Left kidney (tissue), 1 donor: ENCODE measurements at regions not wholly inside any gene's neighbourhood (a gene's known extent, or its start where the extent isn't known, plus 50 kb on each side); places are given as distances from the start of the nearest gene placed in this dataset.

Experiments
- DNase-seq: peaks from one replicate; pipeline ENCODE4 v3.0.0-alpha.2; 2013

DNA sequence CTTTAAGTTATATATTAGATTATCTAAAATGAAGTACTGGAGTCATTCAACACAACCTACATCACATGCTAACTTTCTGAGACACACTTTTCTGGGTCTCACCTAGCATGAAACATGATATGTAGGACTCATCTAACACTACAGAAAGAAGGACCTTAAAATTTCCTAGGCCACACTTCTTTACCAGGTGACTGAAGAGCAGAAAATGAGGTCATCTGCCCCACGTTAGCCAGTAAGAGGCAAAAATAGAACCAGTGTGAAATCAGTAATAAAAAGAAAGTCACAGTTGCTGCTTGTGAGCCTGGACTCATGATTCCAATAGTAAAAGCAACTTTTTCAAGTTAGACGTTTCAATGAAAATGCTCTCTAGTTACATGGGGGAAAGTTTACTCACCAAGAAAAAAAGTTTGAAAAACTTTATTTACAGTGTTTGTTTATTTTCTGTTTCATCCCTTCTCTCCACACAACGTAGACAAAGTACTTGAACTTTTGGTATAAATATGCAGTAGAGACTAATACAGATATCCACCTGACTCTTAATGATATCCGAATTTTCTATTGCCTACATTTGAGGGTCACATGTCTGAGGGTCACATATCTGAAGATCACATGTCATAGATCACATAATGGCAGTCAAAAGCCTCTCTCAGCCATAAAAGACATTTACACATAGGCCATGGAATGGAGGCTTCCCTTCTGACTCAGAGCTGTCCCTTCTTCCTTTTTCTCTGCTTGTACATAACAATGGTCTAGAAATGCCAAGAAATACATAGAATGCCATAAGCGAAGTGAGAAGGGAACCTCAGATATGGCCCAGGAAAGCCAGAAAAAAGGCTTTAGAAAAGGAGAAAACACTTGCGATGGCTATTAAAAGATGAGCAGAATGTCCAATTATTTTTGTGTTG, 362.9 kb downstream of the ZEB2 start:
- no peak for DNase-seq

DNA sequence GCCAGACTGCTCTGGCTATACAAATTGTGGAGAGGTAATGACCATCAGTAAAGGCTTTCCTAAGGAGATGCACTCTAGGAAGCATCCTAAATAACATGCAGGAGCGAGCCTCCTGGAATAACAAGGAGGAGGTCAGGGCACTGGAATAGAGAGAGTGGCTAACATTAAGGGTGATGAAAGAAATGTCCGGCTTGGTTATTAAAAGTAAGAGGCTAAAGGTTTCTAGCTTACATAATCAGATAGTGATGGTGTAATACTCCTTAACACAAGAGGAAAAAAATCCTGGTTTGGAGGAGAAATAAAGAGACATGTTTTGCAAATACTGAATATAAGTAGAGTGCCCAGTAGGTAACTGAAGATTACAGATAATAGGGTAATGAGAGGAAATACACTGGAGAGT, 365.7 kb downstream of the ZEB2 start:
- no peak for DNase-seq

DNA sequence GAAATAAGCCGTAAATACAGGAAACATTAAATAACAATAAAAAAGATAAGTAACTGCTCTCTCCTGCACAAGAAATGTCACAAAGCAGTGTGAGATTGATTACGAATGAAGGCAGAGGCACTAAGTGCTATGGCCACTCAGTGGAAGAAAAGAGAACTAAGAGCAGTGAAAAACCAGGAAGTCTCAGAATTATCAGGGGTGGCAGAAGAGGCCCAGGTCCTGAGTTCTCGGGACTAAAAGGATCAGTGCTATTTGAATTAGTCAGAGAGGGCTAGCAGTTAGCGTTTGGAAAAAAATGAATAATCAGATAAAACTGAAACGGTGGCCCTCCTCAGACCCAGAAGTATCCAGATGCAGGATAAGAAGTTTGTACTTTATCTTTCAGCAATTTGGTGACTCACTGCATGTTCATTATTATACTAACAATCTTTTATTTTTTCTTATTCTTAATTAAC, 367.1 kb downstream of the ZEB2 start:
- DNase-seq, result no peak

DNA sequence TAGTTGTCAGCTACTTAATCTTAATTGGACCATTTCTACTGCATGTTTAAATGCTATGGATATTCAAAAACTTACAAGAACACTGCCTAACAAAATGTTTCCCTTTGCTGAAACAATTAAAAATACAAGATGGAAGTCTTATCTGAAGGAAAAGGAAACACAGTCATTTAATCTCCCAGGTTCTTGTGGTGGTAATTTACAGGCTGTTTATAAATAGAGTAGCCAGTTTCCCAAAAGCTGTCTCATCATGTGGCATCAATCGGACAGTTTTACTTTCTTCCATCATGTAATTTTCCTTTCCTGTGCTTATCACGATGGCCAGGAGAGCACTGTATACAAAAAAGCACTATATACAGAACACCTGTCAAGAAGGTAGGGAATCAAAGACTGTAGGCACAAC, 368.1 kb downstream of the ZEB2 start:
- DNase-seq, result no peak

DNA sequence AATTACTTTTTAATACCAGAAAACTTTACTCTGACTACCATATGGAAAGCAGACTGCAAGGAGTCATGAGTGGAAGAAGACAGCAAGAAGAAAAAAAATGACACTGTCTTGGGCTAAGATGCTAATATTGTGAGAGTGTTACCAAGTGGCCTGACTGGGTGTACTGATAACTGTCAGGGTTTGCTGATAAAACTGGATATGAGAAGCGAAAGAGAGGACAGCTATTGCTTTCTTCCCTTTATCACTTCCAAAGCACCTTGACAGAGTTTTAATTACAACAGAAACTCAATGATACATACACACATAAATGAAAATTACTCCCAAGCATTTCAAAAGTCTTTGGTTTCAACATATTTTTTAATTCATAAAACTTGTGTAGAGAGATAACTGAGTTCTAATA, 368.5 kb downstream of the ZEB2 start:
- DNase-seq, result no peak

DNA sequence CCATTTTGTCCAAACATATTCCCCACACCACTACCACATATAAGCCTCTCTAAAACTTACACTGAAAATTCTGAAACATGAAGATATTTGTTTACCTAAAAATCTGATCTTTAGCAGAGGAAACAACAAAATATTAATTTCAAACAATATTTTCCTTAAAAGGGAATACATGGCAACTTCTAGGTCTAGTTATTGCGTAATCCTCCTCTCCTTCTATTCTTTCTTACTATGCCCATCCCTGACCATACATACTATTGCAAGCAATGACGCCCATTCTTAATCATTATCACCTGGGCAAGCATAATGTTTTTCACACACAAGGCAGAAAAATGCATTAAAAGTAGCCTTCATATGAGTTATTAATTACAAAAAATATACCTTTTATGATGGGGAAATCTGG, 372.6 kb downstream of the ZEB2 start:
- DNase-seq, result no peak

DNA sequence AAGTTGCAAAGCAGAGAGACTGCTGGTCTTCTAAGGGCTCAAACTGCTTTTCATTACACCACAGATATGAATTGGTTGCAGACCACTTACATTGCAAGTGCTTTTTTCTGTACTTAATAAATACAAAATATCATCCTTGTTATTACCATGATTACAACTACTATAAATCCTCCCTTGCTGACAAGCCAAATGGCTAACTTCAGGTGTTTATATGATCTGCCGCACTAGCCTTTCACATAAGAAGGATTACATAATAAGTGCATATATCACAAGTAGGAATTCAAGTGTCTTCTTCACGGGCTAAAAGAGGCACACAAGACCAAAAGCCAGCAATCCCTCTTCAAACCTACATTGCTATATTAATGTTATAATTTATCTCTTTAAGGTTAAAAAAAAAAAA, 373.0 kb downstream of the ZEB2 start:
- no peak for DNase-seq

DNA sequence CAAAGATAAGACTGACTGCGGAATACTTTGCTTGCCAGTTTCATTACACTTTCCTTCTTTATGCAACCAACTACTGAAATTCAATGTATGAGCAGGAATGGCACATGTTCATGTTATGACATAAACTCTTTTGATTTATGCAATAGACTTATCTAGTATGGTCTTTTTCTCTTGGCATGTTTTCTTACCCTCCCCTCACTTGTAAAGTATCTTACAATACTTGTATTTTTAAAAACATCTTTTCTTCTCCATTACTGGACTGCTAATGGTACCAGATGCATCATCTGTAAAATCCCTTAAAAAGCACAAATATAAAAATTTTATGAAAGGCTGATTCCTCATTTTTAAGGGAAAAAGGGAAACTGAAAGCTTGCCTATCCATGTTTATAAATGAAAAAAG, 373.8 kb downstream of the ZEB2 start:
- no peak for DNase-seq

DNA sequence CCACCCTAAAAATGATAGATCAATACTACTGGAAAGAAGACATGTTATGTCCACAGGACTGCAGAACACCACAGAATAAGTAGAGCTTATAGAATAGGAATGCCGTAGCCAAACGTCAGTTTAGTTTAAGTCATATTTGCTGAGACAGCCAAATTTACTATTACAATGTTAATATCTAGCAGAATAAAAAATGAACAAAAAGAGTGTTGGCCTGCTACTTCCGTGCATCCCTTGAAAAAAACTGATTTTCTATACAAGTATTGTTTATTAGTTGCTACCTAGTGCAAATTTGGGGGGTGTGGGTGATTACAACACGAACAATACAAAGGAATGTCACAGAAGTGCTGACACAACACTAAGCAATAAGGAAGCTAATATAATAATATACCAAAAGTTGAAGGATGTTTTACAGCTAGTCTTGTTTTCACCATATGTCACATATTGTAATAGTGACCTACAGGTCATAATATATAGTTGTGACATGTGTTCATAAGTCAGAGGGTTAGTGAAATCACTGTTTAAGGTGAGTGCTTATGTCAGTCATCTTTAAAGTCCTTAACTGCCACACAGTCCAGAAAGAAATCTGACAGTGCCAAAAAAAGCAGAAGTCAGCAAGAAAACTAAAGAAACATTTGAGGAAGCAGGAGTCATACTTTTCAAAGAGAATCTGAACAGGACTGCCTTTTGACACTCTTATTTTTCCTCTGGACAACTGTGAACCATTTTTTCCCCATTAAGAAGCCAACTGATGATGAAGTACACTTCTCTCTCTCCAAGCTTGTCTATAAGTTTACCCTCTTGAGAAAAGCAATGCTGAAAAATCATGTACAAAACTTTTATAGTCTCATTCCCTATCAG, 376.4 kb downstream of the ZEB2 start:
- no peak for DNase-seq

DNA sequence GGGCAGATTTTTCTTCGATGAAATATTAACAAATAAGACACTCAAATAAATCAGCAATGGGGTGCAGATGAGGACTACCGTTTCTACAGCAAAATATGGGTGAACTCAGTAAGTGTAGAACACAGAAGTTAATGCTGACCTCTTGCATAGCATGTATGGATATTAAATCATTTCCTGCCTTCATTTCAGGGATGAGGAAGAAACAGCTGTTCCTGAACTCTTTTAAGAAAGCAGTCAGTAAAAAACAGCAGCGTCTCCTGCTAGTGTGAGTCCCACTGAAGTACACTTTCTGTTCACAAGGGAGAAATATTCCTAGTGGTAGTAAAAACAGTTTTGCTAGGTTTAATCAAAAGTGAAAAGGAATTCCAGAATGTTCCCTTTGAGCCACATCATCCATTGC, 379.0 kb downstream of the ZEB2 start:
- no peak for DNase-seq

DNA sequence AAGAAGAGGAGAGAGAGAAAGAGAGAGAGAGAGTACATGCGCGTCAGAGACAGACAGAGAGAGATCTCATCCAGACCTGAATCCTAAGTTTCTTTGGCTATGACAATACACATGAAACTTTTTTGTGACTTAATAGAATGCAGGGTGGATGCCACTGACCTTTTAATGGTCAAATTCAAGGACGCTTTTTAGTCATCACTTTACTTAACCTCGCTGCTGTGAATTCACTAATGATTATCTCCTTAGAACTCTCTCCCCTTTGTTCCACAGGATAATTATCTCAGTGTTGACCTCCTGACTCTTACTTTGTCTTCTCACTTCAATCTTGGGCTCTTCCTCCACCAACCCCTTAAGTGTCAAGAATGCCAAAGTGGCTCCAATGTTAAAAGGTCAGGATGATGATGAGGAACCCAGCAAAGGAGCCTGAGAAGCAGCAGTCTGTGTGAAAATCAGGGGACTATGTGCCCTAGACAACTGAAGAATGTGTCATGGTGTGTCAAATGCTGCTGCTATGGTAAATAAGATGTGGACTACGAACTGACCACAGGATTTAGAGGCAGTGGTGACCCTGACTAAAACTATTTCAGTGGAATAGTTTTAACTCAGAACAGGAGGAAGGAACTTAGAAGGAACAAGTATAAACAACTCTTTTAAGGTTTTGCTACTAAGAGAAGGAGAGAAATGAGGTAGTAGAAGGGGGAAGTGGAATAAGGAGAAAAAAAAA, 382.1 kb downstream of the ZEB2 start:
- no peak for DNase-seq

DNA sequence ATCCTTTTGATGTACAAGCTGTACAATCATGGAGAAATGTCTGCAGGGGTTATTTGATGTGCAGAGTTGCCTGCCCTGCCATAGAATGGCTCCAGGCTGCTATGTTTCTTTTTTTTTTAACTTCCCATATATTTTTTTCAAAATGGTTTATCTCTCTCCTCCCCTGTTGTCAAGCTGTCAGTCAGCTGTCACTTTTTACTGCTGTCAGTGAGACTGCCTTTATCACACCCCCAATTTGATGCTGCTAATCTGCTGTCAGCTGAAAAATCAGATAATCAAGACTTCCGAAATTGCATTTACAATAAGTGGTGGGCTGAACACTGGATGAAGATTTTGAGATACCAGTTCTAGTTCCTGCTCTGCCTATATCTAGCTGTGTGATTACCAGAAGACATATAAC, 382.6 kb downstream of the ZEB2 start:
- no peak for DNase-seq

DNA sequence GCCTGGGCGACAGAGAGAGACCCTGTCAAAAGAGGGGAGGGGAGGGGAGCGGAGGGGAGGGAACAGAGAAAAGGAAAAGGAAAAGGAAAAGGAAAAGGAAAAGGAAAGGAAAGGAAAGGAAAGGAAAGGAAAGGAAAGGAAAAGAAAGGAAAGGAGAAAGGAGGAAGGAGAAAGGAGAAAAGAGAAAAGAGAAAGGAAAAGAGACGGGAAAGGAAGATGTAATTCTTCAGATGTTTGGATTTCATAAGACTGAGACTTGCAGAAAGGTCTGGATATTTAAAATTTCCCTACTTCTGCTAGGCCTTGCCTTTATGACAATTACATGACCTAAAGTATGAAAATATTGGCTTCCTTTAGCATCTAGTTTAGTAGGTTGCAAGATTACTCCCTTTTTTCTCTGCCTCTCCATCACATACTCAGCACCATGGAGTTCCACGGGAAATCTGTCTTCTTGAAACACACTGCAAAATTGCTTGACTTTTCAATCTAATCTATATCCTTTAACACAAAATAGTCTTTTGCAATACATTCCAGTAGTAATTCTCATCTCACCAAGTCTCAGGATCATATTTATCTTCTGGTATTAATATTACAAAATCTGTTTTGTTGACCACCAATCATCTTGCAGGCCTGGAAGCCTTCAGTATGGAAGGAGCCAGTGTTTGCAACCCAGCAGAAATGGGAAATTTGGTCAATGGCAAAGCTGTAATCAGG, 383.5 kb downstream of the ZEB2 start:
- no peak for DNase-seq

DNA sequence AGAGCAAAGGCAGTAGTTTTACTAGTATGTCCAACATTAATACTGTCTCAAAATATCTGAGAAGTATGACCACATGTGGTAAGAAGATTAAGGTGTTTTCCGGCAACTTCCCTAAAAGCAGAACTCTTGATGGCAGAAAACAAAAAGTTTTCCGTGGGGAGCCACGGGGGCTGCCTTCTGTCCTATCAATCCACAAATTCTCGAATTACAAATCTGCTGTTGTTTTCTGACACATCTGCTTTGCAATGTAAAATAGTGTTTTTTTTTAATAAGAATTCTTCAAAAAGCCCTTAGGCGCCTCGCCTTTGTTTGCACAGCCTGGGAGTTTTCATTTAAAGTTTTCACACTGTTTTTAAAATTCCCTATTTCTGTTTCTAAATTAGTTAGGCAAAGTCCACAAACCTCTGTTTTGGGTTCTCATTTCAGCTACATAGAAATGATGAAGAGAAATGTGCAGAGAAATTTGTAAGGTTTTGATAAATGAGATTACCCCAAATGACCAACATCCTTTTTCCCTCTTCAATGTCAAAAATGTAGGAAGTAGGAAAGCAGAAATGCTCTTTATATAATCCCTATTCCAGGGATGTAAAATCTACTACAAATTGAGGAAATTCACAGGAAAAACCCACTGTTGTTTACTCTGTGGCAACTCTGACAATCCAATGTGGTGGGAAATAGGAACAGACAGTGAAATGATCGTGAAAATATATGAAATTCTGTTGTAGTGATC, 385.8 kb downstream of the ZEB2 start:
- DNase-seq, result no peak

DNA sequence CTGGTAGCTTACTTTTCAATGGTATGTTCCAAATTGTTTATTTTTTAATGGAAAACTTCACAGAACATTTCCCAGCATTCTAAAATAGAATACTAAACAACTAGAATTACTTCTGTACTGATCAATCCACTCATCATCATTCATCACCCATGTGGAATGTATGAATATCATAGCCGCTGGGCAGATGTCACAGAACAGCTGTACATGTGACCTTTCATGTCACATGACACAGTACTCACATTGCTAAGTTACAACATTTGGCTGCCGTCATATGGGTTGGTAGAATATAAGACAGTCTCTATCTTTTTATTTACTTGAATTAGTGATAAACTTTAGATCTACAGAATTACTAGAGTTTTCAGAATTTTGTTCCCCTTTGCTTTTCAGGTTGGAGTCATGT, 387.6 kb downstream of the ZEB2 start:
- no peak for DNase-seq

DNA sequence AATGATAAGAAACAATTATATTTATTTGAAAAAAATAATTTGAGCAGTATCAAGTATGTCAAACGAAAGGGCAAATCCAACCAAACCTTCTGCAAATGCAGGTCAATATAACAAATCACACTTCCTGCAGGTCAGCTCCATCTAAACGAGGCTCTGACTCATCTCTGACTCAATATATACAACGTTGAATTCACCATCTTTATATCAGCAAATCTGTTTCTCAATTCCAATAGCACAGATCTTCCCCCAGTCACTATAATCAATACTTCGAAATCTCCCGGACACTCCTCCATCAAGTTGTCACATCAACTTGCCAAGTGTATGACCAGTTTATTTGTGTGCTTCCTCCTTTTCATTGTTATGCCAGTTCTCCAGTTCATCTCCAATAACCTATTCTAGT, 388.9 kb downstream of the ZEB2 start:
- no peak for DNase-seq

DNA sequence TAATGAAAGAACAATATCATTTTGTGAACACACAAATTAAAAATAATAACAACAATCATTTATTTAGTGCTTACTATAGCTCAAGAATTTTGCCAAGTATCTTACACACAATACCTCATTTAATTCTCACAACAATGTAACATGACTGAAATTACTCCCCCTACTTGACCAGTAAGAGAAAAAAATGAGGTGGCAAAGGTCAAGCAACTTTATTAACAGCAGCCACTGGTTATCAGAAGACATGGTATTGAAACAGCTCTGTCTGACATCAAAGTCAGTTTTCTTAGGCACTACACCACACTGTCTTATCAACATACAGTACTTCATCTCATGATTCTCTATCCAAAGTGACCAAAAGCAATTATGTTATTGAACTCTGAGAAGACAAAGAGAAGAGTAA, 389.4 kb downstream of the ZEB2 start:
- no peak for DNase-seq

DNA sequence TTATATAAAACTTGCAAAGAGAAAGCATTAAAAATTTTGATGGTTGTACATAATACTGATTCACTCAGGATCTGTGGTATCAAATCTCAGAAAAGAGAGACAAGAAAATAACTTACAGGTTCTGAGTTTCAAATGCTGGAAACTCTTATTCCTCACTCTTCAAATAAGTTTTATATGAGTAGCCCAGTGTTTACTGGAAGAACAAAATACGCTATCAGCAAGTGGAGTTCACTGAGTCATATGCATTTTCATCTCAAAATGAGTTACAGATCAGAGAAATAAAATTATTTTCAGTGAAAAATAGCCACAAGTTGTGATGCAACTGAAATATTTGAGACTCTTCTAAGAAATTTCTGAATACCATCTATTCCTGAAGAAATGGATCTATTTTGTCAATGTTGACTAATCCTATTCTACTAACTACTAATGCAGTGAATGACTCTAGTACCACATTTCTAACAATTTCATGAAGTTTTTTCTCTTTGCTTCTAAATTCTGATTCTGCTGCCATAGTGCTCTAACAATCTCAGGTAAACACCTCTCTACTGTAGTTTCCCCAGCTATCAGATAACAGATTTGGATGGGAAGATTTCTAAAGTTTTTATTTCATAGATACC, 391.7 kb downstream of the ZEB2 start:
- no peak for DNase-seq

DNA sequence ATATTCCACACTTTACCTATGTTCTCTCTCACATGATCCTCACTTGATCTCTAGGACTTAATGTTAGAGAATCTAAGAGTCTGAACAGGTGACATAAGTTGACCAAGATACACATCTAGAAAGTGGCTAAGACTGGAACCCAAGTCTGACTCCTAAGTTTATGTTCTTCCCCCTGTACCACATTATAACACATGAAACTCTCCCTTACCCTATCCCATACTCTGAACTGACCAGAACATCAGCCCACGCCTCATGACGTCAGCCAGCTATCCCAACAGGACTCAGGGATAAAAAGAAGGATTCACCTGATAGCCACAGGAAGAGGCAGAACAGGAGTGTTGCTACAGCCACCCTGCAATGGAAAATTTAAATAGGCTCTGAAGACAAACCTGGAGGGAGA, 392.2 kb downstream of the ZEB2 start:
- no peak for DNase-seq

DNA sequence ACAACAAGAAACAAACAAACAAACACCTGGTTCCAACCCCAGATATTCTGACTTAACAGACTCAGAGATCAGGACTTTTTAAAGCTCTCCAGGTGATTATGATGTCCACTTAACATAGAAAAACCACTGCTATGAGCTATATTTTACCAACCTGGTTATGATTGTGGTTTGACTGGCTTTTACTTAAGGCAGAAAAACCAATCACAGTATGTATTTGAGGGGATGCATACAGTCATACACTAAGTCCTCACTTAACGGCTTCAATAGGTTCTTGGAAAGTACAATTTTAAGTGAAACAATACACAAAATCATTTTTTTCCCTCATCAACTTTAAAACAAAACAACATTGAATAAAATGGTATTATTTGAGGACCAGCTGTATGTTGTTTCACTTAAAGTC, 393.6 kb downstream of the ZEB2 start:
- no peak for DNase-seq

DNA sequence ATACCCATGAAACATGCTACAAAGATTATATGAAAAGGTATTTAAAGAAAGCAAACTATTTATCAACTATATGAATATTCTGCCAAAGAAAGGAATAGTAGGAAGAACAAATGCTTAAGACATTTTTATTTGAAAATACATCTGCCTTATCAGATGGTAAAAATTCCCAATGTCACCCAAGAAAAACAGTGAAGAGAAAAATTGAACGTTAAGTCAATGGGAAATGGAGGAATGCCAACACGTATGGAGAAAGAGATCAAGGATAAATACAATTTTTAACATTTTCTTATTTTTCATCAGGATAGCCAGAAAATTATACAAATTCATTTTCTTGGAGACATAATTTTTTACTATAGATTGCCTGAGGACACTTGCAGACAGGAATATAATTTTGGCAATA, 394.2 kb downstream of the ZEB2 start:
- no peak for DNase-seq
